ENCODE measurements at regions not wholly inside any gene's neighbourhood (a gene's known extent, or its start where the extent isn't known, plus 50 kb on each side); places are given as distances from the start of the nearest gene placed in this dataset.

- TF ChIP-seq, protein P1, sequence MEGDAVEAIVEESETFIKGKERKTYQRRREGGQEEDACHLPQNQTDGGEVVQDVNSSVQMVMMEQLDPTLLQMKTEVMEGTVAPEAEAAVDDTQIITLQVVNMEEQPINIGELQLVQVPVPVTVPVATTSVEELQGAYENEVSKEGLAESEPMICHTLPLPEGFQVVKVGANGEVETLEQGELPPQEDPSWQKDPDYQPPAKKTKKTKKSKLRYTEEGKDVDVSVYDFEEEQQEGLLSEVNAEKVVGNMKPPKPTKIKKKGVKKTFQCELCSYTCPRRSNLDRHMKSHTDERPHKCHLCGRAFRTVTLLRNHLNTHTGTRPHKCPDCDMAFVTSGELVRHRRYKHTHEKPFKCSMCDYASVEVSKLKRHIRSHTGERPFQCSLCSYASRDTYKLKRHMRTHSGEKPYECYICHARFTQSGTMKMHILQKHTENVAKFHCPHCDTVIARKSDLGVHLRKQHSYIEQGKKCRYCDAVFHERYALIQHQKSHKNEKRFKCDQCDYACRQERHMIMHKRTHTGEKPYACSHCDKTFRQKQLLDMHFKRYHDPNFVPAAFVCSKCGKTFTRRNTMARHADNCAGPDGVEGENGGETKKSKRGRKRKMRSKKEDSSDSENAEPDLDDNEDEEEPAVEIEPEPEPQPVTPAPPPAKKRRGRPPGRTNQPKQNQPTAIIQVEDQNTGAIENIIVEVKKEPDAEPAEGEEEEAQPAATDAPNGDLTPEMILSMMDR (conservative IDR thresholded peaks at IDR 0.05; ENCODE audit: low read depth, low read length) = no peak
- no peak for TF ChIP-seq SMC3 (IDR thresholded peaks at IDR 0.05; ENCODE audit: low read depth, low read length)
- no peak for TF ChIP-seq POLR2A (IDR thresholded peaks at IDR 0.05; ENCODE audit: low read depth, low read length)
- no peak for TF ChIP-seq MXI1 (IDR thresholded peaks at IDR 0.05; ENCODE audit: borderline replicate concordance, low read depth, low read length)
- no peak for TF ChIP-seq USF2 (IDR thresholded peaks at IDR 0.05; ENCODE audit: low read depth, low read length)
- TF ChIP-seq, protein P2, sequence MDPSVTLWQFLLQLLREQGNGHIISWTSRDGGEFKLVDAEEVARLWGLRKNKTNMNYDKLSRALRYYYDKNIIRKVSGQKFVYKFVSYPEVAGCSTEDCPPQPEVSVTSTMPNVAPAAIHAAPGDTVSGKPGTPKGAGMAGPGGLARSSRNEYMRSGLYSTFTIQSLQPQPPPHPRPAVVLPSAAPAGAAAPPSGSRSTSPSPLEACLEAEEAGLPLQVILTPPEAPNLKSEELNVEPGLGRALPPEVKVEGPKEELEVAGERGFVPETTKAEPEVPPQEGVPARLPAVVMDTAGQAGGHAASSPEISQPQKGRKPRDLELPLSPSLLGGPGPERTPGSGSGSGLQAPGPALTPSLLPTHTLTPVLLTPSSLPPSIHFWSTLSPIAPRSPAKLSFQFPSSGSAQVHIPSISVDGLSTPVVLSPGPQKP (IDR thresholded peaks at IDR 0.05; ENCODE audit: borderline replicate concordance, low read depth, low read length) = no peak
- TF ChIP-seq RCOR1 (IDR thresholded peaks at IDR 0.05; ENCODE audit: insufficient replicate concordance, low read length) = no peak
- no peak for TF ChIP-seq BHLHE40 (IDR thresholded peaks at IDR 0.05; ENCODE audit: low read depth, low read length)
- TF ChIP-seq RFX5 (IDR thresholded peaks at IDR 0.05; ENCODE audit: low read depth, low read length) = no peak
- no peak for TF ChIP-seq CEBPB (IDR thresholded peaks at IDR 0.05; ENCODE audit: low read depth, low read length)
- TF ChIP-seq MAFK (IDR thresholded peaks at IDR 0.05; ENCODE audit: low read depth, low read length) = no peak
Observed at GRCh38 chr10:59109826-59110225, 66.6 kb upstream of the PHYHIPL start.
